Body of pancreas (tissue), 4 donors: ENCODE measurements at regions not wholly inside any gene's neighbourhood (a gene's known extent, or its start where the extent isn't known, plus 50 kb on each side); places are given as distances from the start of the nearest gene placed in this dataset.

Source experiments
- CTCF ChIP-seq, 7 experiments: fragments of 450-650 bp in 4 of 7; fragments of 200-600 bp in 3 of 7; sonication (generic) in 3 of 7; IDR thresholded peaks; one replicate each; pipeline ENCODE4 v1.5.1; 2016 to 2019; ENCODE audit warnings: antibody characterized with exemption in 7 of 7
- POLR2A ChIP-seq, 3 donors: fragments of 450-650 bp; IDR thresholded peaks; one replicate each; pipeline ENCODE4 v1.6.1; 2016; ENCODE audit warnings: antibody characterized with exemption in 3 of 3, mild to moderate bottlenecking in 2 of 3

DNA sequence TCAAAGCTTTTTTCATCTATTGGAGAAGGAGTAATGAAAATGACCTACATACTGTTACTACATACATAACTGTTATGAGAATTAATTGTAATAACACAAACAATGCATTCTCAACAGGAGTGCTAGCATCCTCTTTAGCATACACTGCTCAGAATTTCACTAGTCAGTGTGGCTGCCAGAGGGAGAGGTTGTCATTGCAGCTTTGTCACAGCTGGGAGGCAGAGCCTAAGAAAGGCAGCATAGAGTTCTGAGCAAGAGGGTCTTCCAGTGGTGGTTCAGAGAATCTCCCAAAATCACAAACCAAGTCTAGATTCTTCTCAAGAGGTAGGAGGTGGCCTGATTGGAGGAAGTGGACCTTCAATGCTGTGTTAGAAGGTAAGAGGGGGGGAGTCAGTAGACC is 286.7 kb upstream of the CYRIA start:
- TF ChIP-seq CTCF (IDR thresholded peaks at IDR 0.05) = no peak
- no peak for TF ChIP-seq POLR2A (IDR thresholded peaks at IDR 0.05)
